Skin epidermis (tissue), 12 donors: ENCODE measurements at regions not wholly inside any gene's neighbourhood (a gene's known extent, or its start where the extent isn't known, plus 50 kb on each side); places are given as distances from the start of the nearest gene placed in this dataset.
"Not testable (repeated sequence)": the region's sequence is repeated elsewhere in the genome, so short reads cannot be mapped to it uniquely, and the experiment has no call there.

Experiments
- H3K27ac ChIP-seq, 21 experiments: fragments of 200-600 bp; sonication (generic) in 11 of 21; one replicate each; pipeline ENCODE4 v1.5.0; 2020; ENCODE audit warnings: mild to moderate bottlenecking in 3 of 21, inconsistent platforms in 2 of 21, moderate library complexity in 2 of 21
- H3K4me3 ChIP-seq, 7 experiments: fragments of 200-600 bp; sonication (generic) in 2 of 7; one replicate each; pipeline ENCODE4 v1.5.0; 2020; ENCODE audit warnings: inconsistent platforms in 2 of 7, mild to moderate bottlenecking in 2 of 7, moderate library complexity in 1 of 7

DNA sequence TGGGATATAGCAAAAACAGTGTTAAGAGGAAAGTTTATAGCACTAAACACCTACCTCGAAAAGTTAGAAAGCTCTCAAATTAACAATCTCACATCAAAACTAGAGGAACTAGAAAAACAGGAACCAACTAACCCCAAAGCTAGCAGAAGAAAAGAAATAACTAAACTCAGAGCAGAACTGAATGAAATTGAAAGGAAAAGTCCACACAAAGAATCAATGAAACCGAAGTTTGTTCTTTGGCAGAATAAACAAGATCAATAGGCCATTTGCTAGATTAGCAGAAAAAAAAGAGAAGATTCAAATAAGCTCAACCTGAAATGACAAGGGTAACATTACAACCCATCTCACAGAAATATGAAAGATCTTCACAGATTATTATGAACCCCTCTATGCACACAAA lies 234.8 kb upstream of the ISL1 start:
- H3K27ac ChIP-seq = no peak overlapping the region
- H3K4me3 ChIP-seq = no peak overlapping the region

GRCh38 chr5:51156222-51156621 lies 227.0 kb upstream of the ISL1 start:
- Histone ChIP-seq H3K27ac (no peak overlapping the region), H3K4me3 (no peak overlapping the region)

DNA sequence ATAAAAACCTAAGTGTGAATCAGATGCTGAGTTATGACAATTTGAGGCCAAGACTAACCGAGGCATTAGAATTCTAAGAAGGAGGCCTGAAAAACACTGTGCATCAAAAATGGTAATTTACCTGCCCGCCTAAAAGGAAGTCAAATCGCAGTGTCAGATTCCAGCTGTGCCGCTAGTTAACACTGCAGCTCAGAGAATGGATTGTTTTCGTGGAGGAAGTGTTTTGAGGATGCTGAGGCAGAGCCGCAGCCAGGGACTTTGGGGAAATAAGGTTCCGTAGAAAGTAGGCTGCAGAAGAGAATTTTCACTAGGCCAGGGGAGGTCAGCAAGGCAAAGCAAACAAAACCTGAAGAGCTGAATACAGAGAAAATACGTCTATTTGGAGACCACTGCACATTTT lies 226.4 kb upstream of the ISL1 start:
- Histone ChIP-seq H3K27ac (no peak overlapping the region), H3K4me3 (no peak overlapping the region)

GRCh38 chr5:51159164-51159563 lies 224.1 kb upstream of the ISL1 start:
- Histone ChIP-seq H3K27ac (no peak overlapping the region), H3K4me3 (no peak overlapping the region)

- Histone ChIP-seq H3K27ac (no peak overlapping the region), H3K4me3 (no peak overlapping the region)
These were observed 223.6 kb upstream of the ISL1 start for GRCh38 chr5:51159606-51160005.

DNA sequence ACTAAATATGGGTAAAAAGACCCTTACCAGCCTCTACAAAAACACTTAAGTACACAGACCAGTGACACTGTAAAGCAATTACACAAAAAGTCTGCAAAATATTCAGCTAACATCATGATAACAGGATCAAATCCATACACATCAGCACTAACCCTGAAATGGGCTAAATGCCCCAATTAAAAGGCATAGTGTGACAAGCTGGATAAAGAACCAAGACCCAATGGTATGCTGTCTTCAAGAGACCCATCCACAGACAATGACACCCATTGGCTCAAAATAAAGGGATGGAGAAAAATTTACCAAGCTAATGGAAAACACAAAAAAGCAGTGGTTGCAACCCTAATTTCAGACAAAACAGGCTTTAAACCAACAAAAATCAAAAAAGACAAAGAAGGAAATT lies 221.0 kb upstream of the ISL1 start:
- Histone ChIP-seq H3K27ac (no peak overlapping the region), H3K4me3 (no peak overlapping the region)

DNA sequence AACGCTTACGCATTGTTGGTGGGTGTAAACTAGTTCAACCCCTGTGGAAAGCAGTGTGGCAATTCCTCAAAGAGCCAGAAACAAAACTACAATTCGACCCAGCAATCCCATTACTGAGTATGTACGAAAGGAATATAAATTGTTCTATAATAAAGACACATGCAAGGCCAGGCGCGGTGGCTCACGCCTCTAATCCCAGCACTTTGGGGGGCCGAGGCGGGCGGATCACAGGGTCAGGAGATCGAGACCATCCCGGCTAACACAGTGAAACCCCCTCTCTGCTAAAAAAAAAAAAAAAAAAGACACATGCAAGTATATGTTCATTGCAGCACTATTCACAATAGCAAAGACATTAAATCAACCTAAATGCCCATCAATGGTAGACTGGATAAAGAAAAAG lies 217.6 kb upstream of the ISL1 start:
- H3K4me3 ChIP-seq, H3K27ac ChIP-seq: not testable (repeated sequence)

DNA sequence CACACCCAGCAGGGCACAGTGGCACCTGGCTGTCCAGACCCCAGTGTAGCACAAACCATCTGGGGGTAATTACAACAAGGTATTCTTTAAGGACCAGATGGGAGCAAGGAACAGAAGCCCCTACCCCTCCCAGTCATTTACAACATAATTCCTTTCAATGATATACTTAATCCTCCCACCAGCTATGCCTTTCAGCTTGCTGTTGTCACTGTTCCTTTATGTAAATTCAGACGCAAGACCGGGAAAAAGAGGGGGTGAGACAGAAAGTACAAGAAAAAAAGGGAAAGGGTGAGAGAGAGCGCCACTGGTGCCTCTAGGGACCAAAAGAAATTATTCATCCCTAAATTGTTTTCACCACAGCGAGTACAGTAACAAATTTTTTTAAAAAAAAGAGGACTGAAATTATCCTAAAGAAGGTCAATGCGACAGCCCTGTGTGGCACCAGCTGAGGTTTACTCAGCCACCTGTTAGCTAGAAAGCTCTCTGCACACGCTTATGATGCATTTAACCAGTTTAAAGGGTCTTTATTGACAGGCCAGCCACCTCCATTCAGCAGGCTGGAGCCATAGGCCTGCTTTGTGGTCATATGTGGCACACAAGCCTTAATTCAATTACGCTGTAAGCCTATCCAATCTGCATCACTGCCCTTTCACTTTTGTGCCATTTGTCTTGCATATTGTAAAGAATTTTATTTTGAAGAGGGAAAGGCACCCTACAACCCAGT lies 210.2 kb upstream of the ISL1 start:
- H3K27ac ChIP-seq = no peak overlapping the region
- no peak overlapping the region for H3K4me3 ChIP-seq

- Histone ChIP-seq H3K27ac (no peak overlapping the region), H3K4me3 (no peak overlapping the region)
These were observed 201.9 kb upstream of the ISL1 start for GRCh38 chr5:51181208-51181894.

GRCh38 chr5:51185850-51186329 lies 197.4 kb upstream of the ISL1 start:
- H3K4me3 ChIP-seq = no peak overlapping the region
- no peak overlapping the region for H3K27ac ChIP-seq

DNA sequence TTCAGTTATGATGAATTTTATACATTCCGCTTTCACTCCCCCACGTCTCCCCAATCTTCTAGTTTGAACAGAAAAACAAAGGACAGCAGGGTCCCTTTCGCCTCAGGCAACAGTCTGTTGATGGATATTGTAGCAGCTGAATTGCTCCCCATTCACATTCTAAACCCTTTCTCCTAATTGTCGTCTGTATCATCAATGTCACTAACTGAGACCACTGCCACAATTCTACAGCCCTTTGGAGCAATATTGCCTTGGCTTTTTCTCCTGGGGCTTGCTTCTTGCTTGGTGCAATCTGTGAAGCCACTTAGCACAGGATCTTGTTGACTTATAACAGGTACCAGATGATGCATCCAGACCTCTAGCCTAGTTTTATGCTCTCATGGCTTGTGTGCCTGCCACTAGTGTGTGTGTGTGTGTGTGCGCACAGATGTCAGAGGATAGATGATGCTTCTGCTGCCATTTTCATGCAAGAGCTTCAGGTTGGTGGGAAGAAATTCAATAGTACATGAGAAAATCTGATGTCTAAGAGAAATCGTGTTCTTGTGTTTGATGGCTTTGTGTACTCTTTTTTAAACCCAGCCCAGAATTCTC lies 195.2 kb upstream of the ISL1 start:
- no peak overlapping the region for H3K27ac ChIP-seq
- H3K4me3 ChIP-seq = no peak overlapping the region

DNA sequence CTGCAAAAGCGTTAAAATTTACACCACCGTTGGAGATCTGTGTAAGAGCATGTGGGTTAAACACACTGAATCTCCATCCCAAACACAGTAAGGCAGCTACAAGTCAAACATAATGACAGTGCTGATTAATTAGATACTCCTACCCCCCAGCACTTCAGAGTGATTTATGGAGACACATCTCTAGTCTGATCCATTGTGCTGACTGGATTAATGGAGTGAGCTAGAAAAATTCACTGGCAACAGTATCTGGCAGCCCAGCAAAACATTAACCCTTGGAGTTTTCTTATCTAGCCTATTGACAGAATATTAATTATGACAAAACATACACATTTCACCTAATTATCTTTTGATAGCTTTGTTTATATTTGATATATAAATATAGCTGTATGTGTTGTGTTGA lies 188.6 kb upstream of the ISL1 start:
- Histone ChIP-seq H3K27ac (no peak overlapping the region), H3K4me3 (no peak overlapping the region)

DNA sequence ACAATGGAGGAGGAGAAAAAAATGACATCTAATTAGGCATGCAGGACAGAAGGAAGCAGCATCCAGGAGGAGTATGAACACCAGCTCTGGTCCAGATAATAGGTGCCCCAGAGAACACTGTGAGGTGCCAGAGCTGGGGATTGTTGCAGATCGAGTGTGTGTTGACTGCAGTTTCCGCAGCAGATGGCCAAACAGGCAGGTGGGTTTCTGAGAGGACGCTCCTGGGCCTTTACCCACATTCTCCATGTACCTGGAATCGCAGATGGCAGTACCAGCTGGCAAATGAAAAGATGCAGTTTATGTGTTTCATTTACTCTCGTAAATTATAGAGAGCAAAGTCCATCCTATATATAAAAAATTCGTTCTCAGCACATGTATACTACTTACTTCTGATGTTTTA lies 182.2 kb upstream of the ISL1 start:
- H3K4me3 ChIP-seq = no peak overlapping the region
- no peak overlapping the region for H3K27ac ChIP-seq

- Histone ChIP-seq H3K27ac (no peak overlapping the region), H3K4me3 (no peak overlapping the region)
These were observed 181.5 kb upstream of the ISL1 start for GRCh38 chr5:51201708-51202107.

- no peak overlapping the region for H3K4me3 ChIP-seq
- H3K27ac ChIP-seq = no peak overlapping the region
These were observed 181.1 kb upstream of the ISL1 start for GRCh38 chr5:51202161-51202560.

GRCh38 chr5:51203598-51203997 lies 179.7 kb upstream of the ISL1 start:
- H3K4me3 ChIP-seq = no peak overlapping the region
- H3K27ac ChIP-seq = no peak overlapping the region

DNA sequence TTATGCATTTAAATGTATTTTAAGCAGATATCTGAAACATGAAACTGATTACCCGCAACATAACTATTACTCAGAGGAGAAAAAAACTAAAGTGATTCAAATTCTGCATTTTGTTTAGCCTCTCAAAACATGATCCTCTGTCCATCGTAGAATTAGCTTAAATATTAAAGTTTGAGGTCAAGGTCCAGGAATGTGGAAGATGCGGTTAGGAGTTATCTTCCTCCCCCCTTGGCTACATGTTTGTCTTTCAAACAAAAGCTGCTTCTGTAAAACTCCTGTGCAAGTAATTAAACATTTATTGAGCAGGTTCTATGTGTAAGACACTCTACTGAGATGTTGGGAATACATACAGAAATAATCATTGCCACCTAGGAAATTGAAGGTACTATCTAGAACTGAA lies 175.0 kb upstream of the ISL1 start:
- H3K27ac ChIP-seq = no peak overlapping the region
- H3K4me3 ChIP-seq = no peak overlapping the region

DNA sequence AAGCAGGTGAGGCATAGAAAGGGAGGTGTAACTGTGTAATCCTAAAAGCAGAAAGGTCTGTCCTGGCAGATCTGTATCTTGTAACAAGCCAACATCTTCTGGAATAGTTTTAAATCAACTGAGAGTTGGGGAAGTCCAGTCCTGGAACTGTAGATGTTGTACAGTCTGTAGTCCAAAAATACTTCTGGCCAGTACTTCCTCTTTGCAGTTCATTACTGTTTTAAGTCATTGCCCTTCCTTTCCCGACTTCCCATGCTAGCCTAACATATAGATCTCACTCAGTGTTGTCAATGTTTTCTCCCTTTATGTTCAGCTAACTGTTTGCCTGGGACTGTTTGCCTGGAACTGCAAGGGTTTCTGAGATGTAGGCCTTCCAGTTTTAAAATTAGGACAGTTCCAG lies 168.5 kb upstream of the ISL1 start:
- H3K27ac ChIP-seq = no peak overlapping the region
- H3K4me3 ChIP-seq = no peak overlapping the region

- no peak overlapping the region for H3K4me3 ChIP-seq
- no peak overlapping the region for H3K27ac ChIP-seq
These were observed 157.2 kb upstream of the ISL1 start for GRCh38 chr5:51225789-51226742.

DNA sequence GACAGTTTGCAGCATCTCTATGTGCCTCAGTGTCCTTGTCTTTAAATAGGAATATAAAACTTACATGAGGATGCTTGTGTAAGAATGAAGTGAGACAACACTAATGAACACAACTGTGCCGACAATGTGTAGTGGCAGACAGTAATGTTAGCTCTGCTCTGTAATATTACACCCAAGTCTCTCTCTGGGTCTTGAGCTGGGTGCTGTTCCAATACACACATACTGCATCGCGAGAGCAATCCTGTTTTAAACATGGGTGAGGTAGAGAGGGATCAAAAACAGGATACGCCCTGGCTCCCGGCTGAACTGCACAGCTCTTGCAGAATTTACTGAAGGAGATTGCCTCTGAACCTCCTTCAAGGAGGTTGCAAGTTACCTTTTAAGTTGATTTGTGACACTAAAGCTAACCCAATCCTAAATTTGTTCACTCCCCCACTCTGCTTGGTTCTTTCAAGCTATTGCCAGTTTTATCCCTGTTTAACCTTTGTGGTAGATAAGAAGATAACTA lies 155.2 kb upstream of the ISL1 start:
- no peak overlapping the region for H3K27ac ChIP-seq
- H3K4me3 ChIP-seq = no peak overlapping the region
